GM23338 (cell line): ENCODE measurements at regions not wholly inside any gene's neighbourhood (a gene's known extent, or its start where the extent isn't known, plus 50 kb on each side); places are given as distances from the start of the nearest gene placed in this dataset.

Source experiments
- CREB1 ChIP-seq: fragments of 250-450 bp; sonication (Bioruptor Pico); IDR thresholded peaks from 2 replicates; pipeline ENCODE4 v1.5.0; 2020; ENCODE audit warnings: low read depth, mild to moderate bottlenecking, moderate library complexity
- CTCF ChIP-seq, 2 experiments: fragments of 200-600 bp in 1 of 2; sonication (generic) in 1 of 2; conservative IDR thresholded peaks; 2 replicates each; pipeline versions ENCODE4 v1.5.1 to v1.6.1; 2016 to 2017; ENCODE audit warnings: antibody characterized with exemption in 2 of 2, low read depth in 2 of 2, mild to moderate bottlenecking in 2 of 2, moderate library complexity in 1 of 2
- ETS1 ChIP-seq: IDR thresholded peaks from 2 replicates; pipeline ENCODE4 v1.6.1; 2016; ENCODE audit warnings: antibody characterized with exemption
- EZH2 ChIP-seq: fragments of 200-600 bp; sonication (generic); IDR thresholded peaks from one replicate; pipeline ENCODE4 v1.8.0; 2017; ENCODE audit warnings: antibody characterized with exemption, mild to moderate bottlenecking, low read depth; ENCODE audit not compliant: unreplicated experiment
- EZH2phosphoT487 ChIP-seq: fragments of 200-600 bp; sonication (generic); IDR thresholded peaks from one replicate; pipeline ENCODE4 v1.8.1; 2018; ENCODE audit warnings: antibody characterized with exemption; ENCODE audit not compliant: unreplicated experiment
- NANOG ChIP-seq: IDR thresholded peaks from 2 replicates; pipeline ENCODE4 v1.6.1; 2016; ENCODE audit warnings: antibody characterized with exemption, borderline replicate concordance
- POLR2AphosphoS5 ChIP-seq: IDR thresholded peaks from 2 replicates; pipeline ENCODE4 v1.6.1; 2016; ENCODE audit warnings: antibody characterized with exemption, low read depth
- REST ChIP-seq: IDR thresholded peaks from one replicate; pipeline ENCODE4 v1.6.1; 2018; ENCODE audit warnings: antibody characterized with exemption; ENCODE audit not compliant: unreplicated experiment
- STAT1 ChIP-seq: IDR thresholded peaks from one replicate; pipeline ENCODE4 v1.6.1; 2016; ENCODE audit warnings: antibody characterized with exemption; ENCODE audit not compliant: unreplicated experiment
- ZNF114 ChIP-seq: fragments of 250-450 bp; sonication (Bioruptor Pico); IDR thresholded peaks from 2 replicates; pipeline ENCODE4 v1.5.0; 2020; ENCODE audit warnings: mild to moderate bottlenecking, moderate library complexity
- ZNF331 ChIP-seq: fragments of 250-450 bp; sonication (Bioruptor Pico); IDR thresholded peaks from 2 replicates; pipeline ENCODE4 v1.5.0; 2020; ENCODE audit warnings: low read depth, mild to moderate bottlenecking, moderate library complexity
- ZNF462 ChIP-seq: fragments of 250-450 bp; sonication (Bioruptor Pico); IDR thresholded peaks from 2 replicates; pipeline ENCODE4 v1.5.0; 2020; ENCODE audit warnings: mild to moderate bottlenecking, moderate library complexity

- TF ChIP-seq EZH2: no peak
- TF ChIP-seq CTCF (conservative IDR thresholded peaks at IDR 0.05; ENCODE audit: low read depth in 2 of 2): no peak
- no peak for TF ChIP-seq REST
- no peak for TF ChIP-seq POLR2AphosphoS5
- TF ChIP-seq NANOG: no peak
- no peak for TF ChIP-seq EZH2phosphoT487
- TF ChIP-seq CREB1 (CRISPR knock-in tag): no peak
- no peak for TF ChIP-seq ZNF462 (CRISPR knock-in tag)
- no peak for TF ChIP-seq ZNF331
- TF ChIP-seq STAT1: no peak
- TF ChIP-seq ETS1: no peak
- TF ChIP-seq ZNF114 (CRISPR knock-in tag): no peak
These were observed 55.1 kb upstream of the HBS1L start for GRCh38 chr6:135109761-135110160.
